Body of pancreas (tissue), 4 donors: ENCODE measurements at regions not wholly inside any gene's neighbourhood (a gene's known extent, or its start where the extent isn't known, plus 50 kb on each side); places are given as distances from the start of the nearest gene placed in this dataset.

ENCODE experiments used
- POLR2A ChIP-seq, 3 donors: fragments of 450-650 bp; IDR thresholded peaks; one replicate each; pipeline ENCODE4 v1.6.1; 2016; ENCODE audit warnings: antibody characterized with exemption in 3 of 3, mild to moderate bottlenecking in 2 of 3
- TF ChIP-seq, protein P1 (sequence below), 7 experiments: fragments of 450-650 bp in 4 of 7; fragments of 200-600 bp in 3 of 7; sonication (generic) in 3 of 7; IDR thresholded peaks; one replicate each; pipeline ENCODE4 v1.5.1; 2016 to 2019; ENCODE audit warnings: antibody characterized with exemption in 7 of 7

GRCh38 chr5:84487963-84488362 lies 103.3 kb upstream of the EDIL3 start:
- TF ChIP-seq POLR2A (IDR thresholded peaks at IDR 0.05) = no peak
- TF ChIP-seq, protein P1, sequence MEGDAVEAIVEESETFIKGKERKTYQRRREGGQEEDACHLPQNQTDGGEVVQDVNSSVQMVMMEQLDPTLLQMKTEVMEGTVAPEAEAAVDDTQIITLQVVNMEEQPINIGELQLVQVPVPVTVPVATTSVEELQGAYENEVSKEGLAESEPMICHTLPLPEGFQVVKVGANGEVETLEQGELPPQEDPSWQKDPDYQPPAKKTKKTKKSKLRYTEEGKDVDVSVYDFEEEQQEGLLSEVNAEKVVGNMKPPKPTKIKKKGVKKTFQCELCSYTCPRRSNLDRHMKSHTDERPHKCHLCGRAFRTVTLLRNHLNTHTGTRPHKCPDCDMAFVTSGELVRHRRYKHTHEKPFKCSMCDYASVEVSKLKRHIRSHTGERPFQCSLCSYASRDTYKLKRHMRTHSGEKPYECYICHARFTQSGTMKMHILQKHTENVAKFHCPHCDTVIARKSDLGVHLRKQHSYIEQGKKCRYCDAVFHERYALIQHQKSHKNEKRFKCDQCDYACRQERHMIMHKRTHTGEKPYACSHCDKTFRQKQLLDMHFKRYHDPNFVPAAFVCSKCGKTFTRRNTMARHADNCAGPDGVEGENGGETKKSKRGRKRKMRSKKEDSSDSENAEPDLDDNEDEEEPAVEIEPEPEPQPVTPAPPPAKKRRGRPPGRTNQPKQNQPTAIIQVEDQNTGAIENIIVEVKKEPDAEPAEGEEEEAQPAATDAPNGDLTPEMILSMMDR (IDR thresholded peaks at IDR 0.05) = no peak
